A549 (cell line): ENCODE measurements at regions not wholly inside any gene's neighbourhood (a gene's known extent, or its start where the extent isn't known, plus 50 kb on each side); places are given as distances from the start of the nearest gene placed in this dataset.

Experiments used
- ATAC-seq, 2 experiments: fragments of 200-7000 bp in 1 of 2; fragments of >200 bp in 1 of 2; cut with Nextera tagmentation in 1 of 2; cut with Tn5 transposase in 1 of 2; 3 replicates each; pipeline versions ENCODE4 v1.8.0 to v1.9.1; 2018 to 2020; ENCODE audit warnings: mild to moderate bottlenecking in 1 of 2, moderate library complexity in 1 of 2
- CTCF ChIA-PET: fragments of 300-600 bp; sonication (Branson Sonifier 250); formaldehyde crosslinking; extraction: SDS; loops from one replicate; lab custom pipeline; 2021; ENCODE audit warnings: antibody characterized with exemption, inconsistent platforms; lab: Yijun Ruan, JAX
- POLR2A ChIA-PET: fragments of 350-600 bp; formaldehyde crosslinking; extraction: SDS; loops from one replicate; lab custom pipeline; 2021; ENCODE audit warnings: antibody characterized with exemption, inconsistent platforms; lab: Yijun Ruan, JAX
- DNase-seq, 2 experiments: peaks; one replicate each; pipeline versions ENCODE4 v3.0.0 to v3.0.0-alpha.2; 2011 to 2016; ENCODE audit warnings: low read depth in 1 of 2, low spot score in 1 of 2
- FAIRE-seq: peaks from 2 replicates; lab custom pipeline; 2011; peaks lifted over from hg19 to GRCh38; lab: Jason Lieb, UNC
- H3K27ac ChIP-seq, 2 experiments: fragments of >200 bp; sonication (Bioruptor Twin); formaldehyde crosslinking; 3 replicates each; pipeline ENCODE4 v1.5.1; 2016 to 2017
- H3K4me1 ChIP-seq: fragments of >200 bp; sonication (Bioruptor Twin); formaldehyde crosslinking; 3 replicates; pipeline ENCODE4 v1.6.1; 2016
- H3K4me2 ChIP-seq: fragments of >200 bp; sonication (Bioruptor Twin); formaldehyde crosslinking; 3 replicates; pipeline ENCODE4 v1.6.1; 2016
- H3K4me3 ChIP-seq: fragments of >200 bp; sonication (Bioruptor Twin); formaldehyde crosslinking; 3 replicates; pipeline ENCODE4 v1.5.1; 2016
- H3K9me3 ChIP-seq: fragments of >200 bp; sonication (Bioruptor Twin); formaldehyde crosslinking; 3 replicates; pipeline ENCODE4 v1.6.1; 2016
- CBX2 ChIP-seq: fragments of 200-600 bp; sonication (generic); IDR thresholded peaks from 2 replicates; pipeline ENCODE4 v1.6.1; 2016; ENCODE audit warnings: low read depth, mild to moderate bottlenecking, borderline replicate concordance
- CHD2 ChIP-seq: fragments of 150-350 bp; IDR thresholded peaks from 2 replicates; pipeline ENCODE4 v1.6.1; 2014; ENCODE audit warnings: low read length; ENCODE audit not compliant: partially characterized antibody
- EHF ChIP-seq: fragments of 250-450 bp; sonication (Bioruptor Pico); IDR thresholded peaks from 2 replicates; pipeline ENCODE4 v1.5.0; 2020; ENCODE audit warnings: mild to moderate bottlenecking
- EP300 ChIP-seq, 2 experiments: fragments of >200 bp; sonication (Bioruptor Twin); formaldehyde crosslinking; IDR thresholded peaks; 2 replicates in 1 of 2; 3 replicates in 1 of 2; pipeline ENCODE4 v1.6.1; 2016 to 2017
- FOSL2 ChIP-seq, 2 experiments: fragments of 450-650 bp in 1 of 2; fragments of >200 bp in 1 of 2; sonication (Bioruptor Twin) in 1 of 2; formaldehyde crosslinking; IDR thresholded peaks; 2 replicates each; pipeline versions ENCODE4 v1.5.0 to v1.6.1; 2016 to 2020; ENCODE audit warnings: mild to moderate bottlenecking in 1 of 2, moderate library complexity in 1 of 2
- FOXS1 ChIP-seq: fragments of 250-450 bp; sonication (Bioruptor Pico); IDR thresholded peaks from 2 replicates; pipeline ENCODE4 v1.5.0; 2020; ENCODE audit warnings: mild to moderate bottlenecking, moderate library complexity
- GATA3 ChIP-seq: IDR thresholded peaks from 2 replicates; pipeline ENCODE4 v1.6.1; 2012; ENCODE audit warnings: borderline replicate concordance
- HDAC2 ChIP-seq: fragments of 200-600 bp; sonication (generic); IDR thresholded peaks from 2 replicates; pipeline ENCODE4 v1.6.1; 2016
- HOXA7 ChIP-seq: fragments of 250-450 bp; sonication (Bioruptor Pico); IDR thresholded peaks from 2 replicates; pipeline ENCODE4 v1.5.0; 2020; ENCODE audit warnings: mild to moderate bottlenecking, moderate library complexity
- MAFK ChIP-seq: fragments of 450-650 bp; IDR thresholded peaks from 2 replicates; pipeline ENCODE4 v1.6.1; 2014; ENCODE audit not compliant: partially characterized antibody
- MYC ChIP-seq: IDR thresholded peaks from 2 replicates; pipeline ENCODE4 v1.6.1; 2012; ENCODE audit warnings: mild to moderate bottlenecking, inconsistent platforms, low read length, improper control_type of control experiment, borderline replicate concordance
- NFE2L2 ChIP-seq: fragments of 150-350 bp; conservative IDR thresholded peaks from 2 replicates; pipeline ENCODE4 v1.6.1; 2014; ENCODE audit warnings: low read length
- POLR2A ChIP-seq: IDR thresholded peaks from 2 replicates; pipeline ENCODE4 v1.6.1; 2012; ENCODE audit warnings: mild to moderate bottlenecking, low read length
- POLR2AphosphoS2 ChIP-seq: conservative IDR thresholded peaks from 2 replicates; pipeline ENCODE4 v1.6.1; 2012; ENCODE audit warnings: low read length, improper control_type of control experiment, inconsistent platforms
- RCOR1 ChIP-seq: fragments of 150-350 bp; IDR thresholded peaks from 2 replicates; pipeline ENCODE4 v1.6.1; 2014; ENCODE audit warnings: antibody characterized with exemption, low read length, low read depth
- SREBF2 ChIP-seq: fragments of 450-650 bp; IDR thresholded peaks from 2 replicates; pipeline ENCODE4 v1.6.1; 2014; ENCODE audit warnings: mild to moderate bottlenecking, moderate library complexity
- ZC3H11A ChIP-seq: fragments of 450-650 bp; IDR thresholded peaks from 2 replicates; pipeline ENCODE4 v1.6.1; 2014; ENCODE audit warnings: antibody characterized with exemption, mild to moderate bottlenecking
- ZFP36 ChIP-seq: fragments of 450-650 bp; IDR thresholded peaks from 2 replicates; pipeline ENCODE4 v1.6.1; 2014; ENCODE audit warnings: borderline replicate concordance; ENCODE audit not compliant: partially characterized antibody
- ZNF302 ChIP-seq: fragments of 250-450 bp; sonication (Bioruptor Pico); IDR thresholded peaks from 2 replicates; pipeline ENCODE4 v1.9.0; 2021; ENCODE audit warnings: inconsistent platforms, mild to moderate bottlenecking, moderate library complexity
- WGBS: methylation state at CpG from one replicate; pipeline ENCODE4 v1.1.6; 2017; ENCODE audit errors: missing lambda C conversion rate; 5-methylcytosine and 5-hydroxymethylcytosine counted together
- TF ChIP-seq, protein P1 (sequence below): IDR thresholded peaks from 2 replicates; pipeline ENCODE4 v1.6.1; 2012
- TF ChIP-seq, protein P2 (sequence below): fragments of 200-600 bp; sonication (generic); IDR thresholded peaks from 2 replicates; pipeline ENCODE4 v1.6.1; 2016; ENCODE audit warnings: antibody characterized with exemption, mild to moderate bottlenecking, moderate library complexity
- TF ChIP-seq, protein P3 (sequence below): fragments of 150-350 bp; IDR thresholded peaks from 2 replicates; pipeline ENCODE4 v1.6.1; 2014; ENCODE audit warnings: low read depth, mild to moderate bottlenecking, low read length
- TF ChIP-seq, protein P4 (sequence below): fragments of 250-450 bp; sonication (Bioruptor Pico); IDR thresholded peaks from 2 replicates; pipeline ENCODE4 v1.5.0; 2021; ENCODE audit warnings: mild to moderate bottlenecking, moderate library complexity, borderline replicate concordance
- TF ChIP-seq, protein P5 (sequence below): fragments of >200 bp; sonication (Bioruptor Twin); formaldehyde crosslinking; IDR thresholded peaks from 3 replicates; pipeline ENCODE4 v1.6.1; 2016

DNA sequence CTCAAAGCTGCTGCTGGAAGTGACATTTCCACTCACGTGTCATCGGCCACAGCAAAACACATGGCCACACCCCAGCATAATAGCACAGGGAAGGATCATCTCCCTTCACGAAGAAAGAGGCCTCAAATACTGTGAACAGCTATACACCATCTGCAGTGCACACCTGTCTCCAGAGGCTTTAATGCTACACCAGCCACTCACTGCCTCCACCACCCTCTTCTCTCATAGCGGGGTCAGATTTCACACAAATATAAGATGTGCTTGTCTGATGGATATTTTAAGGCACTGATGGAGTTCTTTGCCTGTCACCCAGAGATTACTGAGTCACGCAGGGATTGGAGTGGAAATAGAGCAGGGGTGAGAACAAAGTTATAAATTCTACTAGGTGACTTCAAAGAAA lies 374.0 kb downstream of the ZNF516 start:
- ATAC-seq, result no peak
- no peak overlapping the region for H3K27ac ChIP-seq
- TF ChIP-seq EHF (CRISPR knock-in tag) (no peak), RCOR1 (no peak), GATA3 (no peak), ZC3H11A (no peak), MYC (no peak), HOXA7 (no peak)
- TF ChIP-seq, protein P1, sequence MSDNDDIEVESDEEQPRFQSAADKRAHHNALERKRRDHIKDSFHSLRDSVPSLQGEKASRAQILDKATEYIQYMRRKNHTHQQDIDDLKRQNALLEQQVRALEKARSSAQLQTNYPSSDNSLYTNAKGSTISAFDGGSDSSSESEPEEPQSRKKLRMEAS, result no peak
- TF ChIP-seq, protein P2, sequence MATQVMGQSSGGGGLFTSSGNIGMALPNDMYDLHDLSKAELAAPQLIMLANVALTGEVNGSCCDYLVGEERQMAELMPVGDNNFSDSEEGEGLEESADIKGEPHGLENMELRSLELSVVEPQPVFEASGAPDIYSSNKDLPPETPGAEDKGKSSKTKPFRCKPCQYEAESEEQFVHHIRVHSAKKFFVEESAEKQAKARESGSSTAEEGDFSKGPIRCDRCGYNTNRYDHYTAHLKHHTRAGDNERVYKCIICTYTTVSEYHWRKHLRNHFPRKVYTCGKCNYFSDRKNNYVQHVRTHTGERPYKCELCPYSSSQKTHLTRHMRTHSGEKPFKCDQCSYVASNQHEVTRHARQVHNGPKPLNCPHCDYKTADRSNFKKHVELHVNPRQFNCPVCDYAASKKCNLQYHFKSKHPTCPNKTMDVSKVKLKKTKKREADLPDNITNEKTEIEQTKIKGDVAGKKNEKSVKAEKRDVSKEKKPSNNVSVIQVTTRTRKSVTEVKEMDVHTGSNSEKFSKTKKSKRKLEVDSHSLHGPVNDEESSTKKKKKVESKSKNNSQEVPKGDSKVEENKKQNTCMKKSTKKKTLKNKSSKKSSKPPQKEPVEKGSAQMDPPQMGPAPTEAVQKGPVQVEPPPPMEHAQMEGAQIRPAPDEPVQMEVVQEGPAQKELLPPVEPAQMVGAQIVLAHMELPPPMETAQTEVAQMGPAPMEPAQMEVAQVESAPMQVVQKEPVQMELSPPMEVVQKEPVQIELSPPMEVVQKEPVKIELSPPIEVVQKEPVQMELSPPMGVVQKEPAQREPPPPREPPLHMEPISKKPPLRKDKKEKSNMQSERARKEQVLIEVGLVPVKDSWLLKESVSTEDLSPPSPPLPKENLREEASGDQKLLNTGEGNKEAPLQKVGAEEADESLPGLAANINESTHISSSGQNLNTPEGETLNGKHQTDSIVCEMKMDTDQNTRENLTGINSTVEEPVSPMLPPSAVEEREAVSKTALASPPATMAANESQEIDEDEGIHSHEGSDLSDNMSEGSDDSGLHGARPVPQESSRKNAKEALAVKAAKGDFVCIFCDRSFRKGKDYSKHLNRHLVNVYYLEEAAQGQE, result no peak
- H3K4me2 ChIP-seq, result no peak overlapping the region
- no peaks in the 10 kb centered on the region for H3K9me3 ChIP-seq
- WGBS, result 2% methylated on average over 4 of the region's 5 CpGs
- no peaks in the 10 kb centered on the region for H3K4me1 ChIP-seq
- DNase-seq, result no peak
- CTCF ChIA-PET, result no interaction called here
- no peak overlapping the region for H3K4me3 ChIP-seq
- FAIRE-seq, result no peak
- POLR2A ChIA-PET, result no interaction called here

DNA sequence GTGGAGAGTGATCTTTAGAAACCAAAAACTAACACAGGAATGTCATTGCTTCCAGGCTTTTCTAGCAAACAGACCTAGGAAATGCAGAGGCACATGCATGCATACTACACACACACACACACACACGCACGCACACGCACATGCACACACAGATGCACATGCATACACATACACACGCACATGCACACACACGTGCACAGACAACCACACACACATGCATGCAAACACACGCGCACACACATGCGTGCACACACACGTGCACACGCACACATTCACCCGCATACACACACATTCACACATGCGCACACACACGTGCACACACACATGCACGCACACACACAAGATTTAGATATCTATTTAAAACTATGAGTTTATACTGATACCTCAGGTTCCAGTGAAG lies 379.5 kb downstream of the ZNF516 start:
- FAIRE-seq (no peak), DNase-seq (no peak), ATAC-seq (no peak)
- H3K27ac ChIP-seq, result no peak overlapping the region
- no peaks in the 10 kb centered on the region for H3K4me1 ChIP-seq
- no peaks in the 10 kb centered on the region for H3K9me3 ChIP-seq
- H3K4me2 ChIP-seq, result no peak overlapping the region
- ChIA-PET CTCF (no interaction called here), POLR2A (no interaction called here)
- WGBS, result 60% methylated on average over 13 of the region's 14 CpGs
- no peak for TF ChIP-seq SREBF2
- TF ChIP-seq, protein P3, sequence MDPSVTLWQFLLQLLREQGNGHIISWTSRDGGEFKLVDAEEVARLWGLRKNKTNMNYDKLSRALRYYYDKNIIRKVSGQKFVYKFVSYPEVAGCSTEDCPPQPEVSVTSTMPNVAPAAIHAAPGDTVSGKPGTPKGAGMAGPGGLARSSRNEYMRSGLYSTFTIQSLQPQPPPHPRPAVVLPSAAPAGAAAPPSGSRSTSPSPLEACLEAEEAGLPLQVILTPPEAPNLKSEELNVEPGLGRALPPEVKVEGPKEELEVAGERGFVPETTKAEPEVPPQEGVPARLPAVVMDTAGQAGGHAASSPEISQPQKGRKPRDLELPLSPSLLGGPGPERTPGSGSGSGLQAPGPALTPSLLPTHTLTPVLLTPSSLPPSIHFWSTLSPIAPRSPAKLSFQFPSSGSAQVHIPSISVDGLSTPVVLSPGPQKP, result no peak
- TF ChIP-seq MYC, result no peak
- no peak for TF ChIP-seq CBX2
- no peak for TF ChIP-seq CHD2
- TF ChIP-seq NFE2L2, result no peak
- TF ChIP-seq POLR2AphosphoS2, result no peak
- TF ChIP-seq FOSL2 (IDR thresholded peaks at IDR 0.05), result no peak
- no peak for TF ChIP-seq FOSL2 (CRISPR knock-in tag; IDR thresholded peaks at IDR 0.05)
- no peak overlapping the region for H3K4me3 ChIP-seq

DNA sequence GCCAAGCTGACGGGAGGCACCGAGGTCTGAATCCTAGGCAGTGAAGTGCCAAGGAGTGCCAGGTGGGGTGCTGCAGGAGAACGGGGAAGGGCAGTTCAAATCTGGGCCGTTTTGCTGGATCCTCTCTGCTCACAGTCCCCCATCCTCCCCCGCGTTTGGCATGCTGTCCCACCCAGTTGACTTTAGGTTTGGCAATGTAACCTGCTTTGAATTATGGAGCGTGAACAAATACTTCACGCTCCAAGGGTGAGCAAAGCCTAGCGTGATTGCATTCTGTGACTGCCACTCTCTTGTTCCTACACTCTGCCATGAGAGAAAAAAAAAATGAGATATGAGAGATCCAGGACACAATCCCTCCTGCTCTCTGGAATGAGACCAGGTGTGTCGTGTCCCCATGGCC lies 381.9 kb downstream of the ZNF516 start:
- Histone ChIP-seq H3K27ac (no peak overlapping the region), H3K4me2 (no peak overlapping the region), H3K4me1 (no peaks in the 10 kb centered on the region), H3K4me3 (no peak overlapping the region), H3K9me3 (no peaks in the 10 kb centered on the region)
- no peak for FAIRE-seq
- ChIA-PET POLR2A (no interaction called here), CTCF (no interaction called here)
- 13% methylated on average over 10 of the region's 10 CpGs for WGBS
- ATAC-seq, result no peak
- TF ChIP-seq, protein P4, sequence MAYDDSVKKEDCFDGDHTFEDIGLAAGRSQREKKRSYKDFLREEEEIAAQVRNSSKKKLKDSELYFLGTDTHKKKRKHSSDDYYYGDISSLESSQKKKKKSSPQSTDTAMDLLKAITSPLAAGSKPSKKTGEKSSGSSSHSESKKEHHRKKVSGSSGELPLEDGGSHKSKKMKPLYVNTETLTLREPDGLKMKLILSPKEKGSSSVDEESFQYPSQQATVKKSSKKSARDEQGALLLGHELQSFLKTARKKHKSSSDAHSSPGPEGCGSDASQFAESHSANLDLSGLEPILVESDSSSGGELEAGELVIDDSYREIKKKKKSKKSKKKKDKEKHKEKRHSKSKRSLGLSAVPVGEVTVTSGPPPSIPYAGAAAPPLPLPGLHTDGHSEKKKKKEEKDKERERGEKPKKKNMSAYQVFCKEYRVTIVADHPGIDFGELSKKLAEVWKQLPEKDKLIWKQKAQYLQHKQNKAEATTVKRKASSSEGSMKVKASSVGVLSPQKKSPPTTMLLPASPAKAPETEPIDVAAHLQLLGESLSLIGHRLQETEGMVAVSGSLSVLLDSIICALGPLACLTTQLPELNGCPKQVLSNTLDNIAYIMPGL (CRISPR knock-in tag), result no peak
- TF ChIP-seq FOXS1 (CRISPR knock-in tag) (no peak), POLR2A (no peak), MAFK (no peak), HDAC2 (no peak), ZFP36 (no peak), EP300 (IDR thresholded peaks at IDR 0.05) (no peak), ZNF302 (no peak)
- TF ChIP-seq, protein P2, result no peak
- TF ChIP-seq, protein P5, sequence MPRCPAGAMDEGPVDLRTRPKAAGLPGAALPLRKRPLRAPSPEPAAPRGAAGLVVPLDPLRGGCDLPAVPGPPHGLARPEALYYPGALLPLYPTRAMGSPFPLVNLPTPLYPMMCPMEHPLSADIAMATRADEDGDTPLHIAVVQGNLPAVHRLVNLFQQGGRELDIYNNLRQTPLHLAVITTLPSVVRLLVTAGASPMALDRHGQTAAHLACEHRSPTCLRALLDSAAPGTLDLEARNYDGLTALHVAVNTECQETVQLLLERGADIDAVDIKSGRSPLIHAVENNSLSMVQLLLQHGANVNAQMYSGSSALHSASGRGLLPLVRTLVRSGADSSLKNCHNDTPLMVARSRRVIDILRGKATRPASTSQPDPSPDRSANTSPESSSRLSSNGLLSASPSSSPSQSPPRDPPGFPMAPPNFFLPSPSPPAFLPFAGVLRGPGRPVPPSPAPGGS, result no peak
- TF ChIP-seq, all 56 proteins: peak for 0
- no peak for DNase-seq
